ENCODE measurements at regions not wholly inside any gene's neighbourhood (a gene's known extent, or its start where the extent isn't known, plus 50 kb on each side); places are given as distances from the start of the nearest gene placed in this dataset.

DNA sequence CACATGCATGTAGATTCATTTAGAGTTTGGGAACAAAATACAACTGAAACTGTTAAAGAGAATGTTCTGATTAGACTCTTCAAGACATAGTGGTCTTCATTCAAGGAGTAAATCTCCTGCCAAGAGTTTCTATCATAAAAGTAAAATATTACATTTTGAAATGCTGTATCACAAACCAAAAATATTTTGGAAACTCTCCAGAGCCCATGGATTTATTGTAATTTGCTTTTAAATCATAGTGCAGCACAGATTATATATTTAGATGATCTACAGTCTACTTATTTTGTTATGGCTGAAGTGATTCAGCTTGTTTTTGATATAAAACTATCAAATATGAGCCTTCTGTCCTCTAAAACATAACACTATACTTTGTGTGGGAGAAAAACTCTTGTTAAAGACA, 105.3 kb downstream of the DISP1 start:
- TF ChIP-seq, protein P1, sequence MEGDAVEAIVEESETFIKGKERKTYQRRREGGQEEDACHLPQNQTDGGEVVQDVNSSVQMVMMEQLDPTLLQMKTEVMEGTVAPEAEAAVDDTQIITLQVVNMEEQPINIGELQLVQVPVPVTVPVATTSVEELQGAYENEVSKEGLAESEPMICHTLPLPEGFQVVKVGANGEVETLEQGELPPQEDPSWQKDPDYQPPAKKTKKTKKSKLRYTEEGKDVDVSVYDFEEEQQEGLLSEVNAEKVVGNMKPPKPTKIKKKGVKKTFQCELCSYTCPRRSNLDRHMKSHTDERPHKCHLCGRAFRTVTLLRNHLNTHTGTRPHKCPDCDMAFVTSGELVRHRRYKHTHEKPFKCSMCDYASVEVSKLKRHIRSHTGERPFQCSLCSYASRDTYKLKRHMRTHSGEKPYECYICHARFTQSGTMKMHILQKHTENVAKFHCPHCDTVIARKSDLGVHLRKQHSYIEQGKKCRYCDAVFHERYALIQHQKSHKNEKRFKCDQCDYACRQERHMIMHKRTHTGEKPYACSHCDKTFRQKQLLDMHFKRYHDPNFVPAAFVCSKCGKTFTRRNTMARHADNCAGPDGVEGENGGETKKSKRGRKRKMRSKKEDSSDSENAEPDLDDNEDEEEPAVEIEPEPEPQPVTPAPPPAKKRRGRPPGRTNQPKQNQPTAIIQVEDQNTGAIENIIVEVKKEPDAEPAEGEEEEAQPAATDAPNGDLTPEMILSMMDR (conservative IDR thresholded peaks at IDR 0.05), result no peak
- no peak for TF ChIP-seq EZH2 (IDR thresholded peaks at IDR 0.05; ENCODE audit: low read depth)

All from PC-9 (cell line).